T1000 (cell line): ENCODE measurements at regions not wholly inside any gene's neighbourhood (a gene's known extent, or its start where the extent isn't known, plus 50 kb on each side); places are given as distances from the start of the nearest gene placed in this dataset.
A peak's percentile ranks its signal among the peaks of the same experiment; 100 is the strongest.

ENCODE experiments used
- DNase-seq: peaks from one replicate; lab custom pipeline; 2025; ENCODE audit warnings: mixed read lengths; lab: John Stamatoyannopoulos, UW

- DNase-seq: no peak
Observed at GRCh38 chr2:4840791-4841190, 851.4 kb upstream of the SOX11 start.

DNA sequence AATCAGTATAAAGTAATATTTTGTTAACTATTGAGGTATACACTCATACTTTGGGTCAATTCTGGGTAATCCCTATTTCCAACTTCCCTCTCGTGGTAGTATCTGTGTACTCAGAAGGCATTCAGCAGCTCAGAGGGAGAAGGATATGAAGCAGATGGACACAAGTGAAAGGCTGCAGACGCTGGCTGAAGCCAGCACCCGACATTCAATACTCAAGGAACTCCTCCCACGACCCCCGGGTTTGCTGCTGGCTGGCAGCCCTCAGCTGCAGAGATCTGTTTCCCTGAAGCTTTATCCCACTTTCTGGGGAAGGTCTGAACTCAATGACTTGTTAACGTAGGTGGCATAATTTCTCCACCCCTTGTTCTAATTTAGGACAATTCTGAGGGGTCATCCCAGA lies 847.3 kb upstream of the SOX11 start:
- DNase-seq: no peak

DNA sequence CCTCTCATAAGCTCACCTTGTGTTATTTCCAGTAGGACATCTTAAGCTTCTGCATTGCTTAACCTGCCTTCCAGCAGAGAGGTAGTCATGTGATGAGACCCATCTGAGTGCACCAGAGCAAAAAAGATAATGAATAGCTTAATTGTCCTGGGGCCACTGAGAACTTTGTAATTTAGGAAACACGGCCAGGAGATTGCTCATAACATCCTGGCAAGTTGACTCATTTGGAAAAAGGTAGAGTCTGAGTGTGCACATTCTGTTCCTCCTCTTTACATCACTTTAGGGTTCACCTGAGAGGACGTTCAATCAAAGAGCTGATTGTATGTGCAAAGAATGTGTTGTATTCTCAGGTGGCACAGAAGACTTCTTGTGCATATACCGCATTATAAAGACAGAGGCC lies 830.2 kb upstream of the SOX11 start:
- DNase-seq: no peak

DNA sequence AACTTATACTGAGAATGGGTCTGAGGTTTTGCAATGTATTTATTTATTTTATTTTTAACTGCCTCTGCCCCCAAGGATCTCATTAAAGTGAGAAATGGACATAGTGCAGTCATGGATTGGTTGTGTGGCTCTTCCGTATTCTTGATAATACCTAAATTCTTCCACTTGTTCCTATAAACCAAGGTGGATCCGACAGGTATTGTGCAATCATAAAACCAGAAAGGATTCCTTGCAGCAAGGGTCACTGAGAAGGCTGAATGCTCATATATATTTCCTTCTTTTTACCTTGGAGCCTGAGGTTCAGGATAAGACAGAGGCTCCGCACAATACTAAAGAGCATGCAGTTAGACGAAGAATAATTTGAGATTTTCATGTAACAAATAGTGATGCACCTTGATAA lies 826.0 kb upstream of the SOX11 start:
- no peak for DNase-seq

DNA sequence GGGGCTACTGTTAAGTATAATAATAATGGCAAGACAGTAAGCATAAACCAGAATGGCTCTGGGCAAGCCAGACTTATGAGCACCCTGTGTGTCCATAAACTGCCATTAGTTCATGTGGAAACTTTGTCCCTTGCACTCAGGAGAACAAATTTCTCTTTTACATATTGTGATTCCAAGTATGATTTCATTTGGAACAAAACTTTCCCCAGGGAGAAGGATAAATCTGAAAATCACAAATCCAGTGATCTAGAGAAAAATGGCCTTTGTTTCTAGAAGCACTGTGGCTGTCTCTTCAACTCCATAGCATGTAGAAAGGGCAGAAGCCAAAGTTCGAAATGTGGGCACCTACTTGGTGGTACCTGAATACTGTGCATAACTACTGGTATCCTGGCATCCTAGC lies 823.7 kb upstream of the SOX11 start:
- DNase-seq: no peak

- DNase-seq: no peak
Observed at GRCh38 chr2:4869154-4869553, 823.0 kb upstream of the SOX11 start.

DNA sequence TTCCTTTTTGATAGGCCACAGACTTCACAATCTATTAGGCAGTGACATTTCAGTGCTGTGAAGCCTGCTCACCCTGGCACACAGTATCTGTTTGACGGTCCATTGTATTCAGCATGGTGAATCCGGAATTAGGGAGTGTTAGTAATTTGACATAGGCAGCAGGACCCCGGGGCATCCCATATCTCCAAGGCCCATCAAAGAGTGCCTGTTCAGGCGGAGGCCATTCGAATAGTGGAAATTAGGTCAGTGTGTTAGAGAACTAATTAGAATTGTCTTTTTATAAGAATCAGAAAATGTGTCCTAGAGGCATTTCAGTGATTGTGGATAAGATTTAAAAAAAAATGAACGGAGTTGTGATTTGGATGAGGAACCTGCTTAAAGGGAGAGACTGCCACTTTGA lies 818.8 kb upstream of the SOX11 start:
- no peak for DNase-seq

DNA sequence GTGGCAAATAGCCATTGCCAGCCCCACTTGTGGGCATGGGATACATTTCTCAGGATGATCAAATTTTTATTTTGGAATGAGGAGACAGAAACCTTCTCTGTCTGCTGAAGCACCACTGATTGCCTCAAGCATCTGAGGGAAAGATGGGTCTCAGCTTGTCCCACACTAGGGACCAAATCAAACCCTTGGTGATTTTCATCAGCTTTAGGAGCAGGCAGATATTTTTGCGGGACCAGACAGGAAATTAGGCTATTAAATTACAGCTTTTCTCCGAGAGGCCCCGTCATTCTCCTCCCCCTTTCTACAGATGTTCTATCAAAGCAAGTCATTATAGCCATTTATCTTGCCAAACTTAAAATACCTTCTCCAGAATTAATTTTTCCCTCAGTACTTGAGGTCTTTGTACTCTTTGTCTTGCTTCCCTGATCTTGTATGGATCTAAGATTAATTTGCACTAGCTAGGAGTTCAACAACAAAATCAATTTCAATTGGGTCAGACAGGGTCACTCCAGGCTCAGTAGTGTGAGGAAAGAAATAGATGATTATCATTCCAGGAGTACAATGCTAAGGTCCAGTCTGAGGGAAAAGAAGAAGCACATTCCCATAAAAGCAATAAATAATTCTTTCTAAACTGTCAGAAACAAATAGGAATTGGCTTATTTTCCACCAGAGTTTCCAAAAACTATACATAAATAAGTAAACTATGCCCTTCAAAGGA lies 818.1 kb upstream of the SOX11 start:
- no peak for DNase-seq

DNA sequence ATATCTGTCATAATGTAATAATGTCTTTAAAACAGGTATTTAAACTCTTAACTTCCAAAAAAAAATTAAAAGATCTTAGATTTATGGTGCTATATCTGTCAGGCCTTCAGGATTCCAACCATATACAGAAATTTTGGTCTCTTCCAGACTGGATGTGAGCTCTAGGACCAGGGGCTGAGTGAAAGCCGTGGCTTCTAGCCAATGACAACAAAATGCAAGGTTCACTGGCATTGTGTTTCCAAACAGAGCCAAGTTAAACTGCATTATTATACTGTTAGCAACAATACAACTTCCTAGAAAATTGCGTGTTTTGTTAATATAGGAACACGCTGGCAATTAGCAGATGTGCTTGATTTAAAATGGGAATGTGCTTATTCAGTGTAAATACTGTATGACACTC lies 809.8 kb upstream of the SOX11 start:
- no peak for DNase-seq

GRCh38 chr2:4882941-4883340 lies 809.2 kb upstream of the SOX11 start:
- no peak for DNase-seq

GRCh38 chr2:4883375-4883774 lies 808.8 kb upstream of the SOX11 start:
- DNase-seq: no peak

GRCh38 chr2:4884117-4884571 lies 808.0 kb upstream of the SOX11 start:
- DNase-seq: no peak

DNA sequence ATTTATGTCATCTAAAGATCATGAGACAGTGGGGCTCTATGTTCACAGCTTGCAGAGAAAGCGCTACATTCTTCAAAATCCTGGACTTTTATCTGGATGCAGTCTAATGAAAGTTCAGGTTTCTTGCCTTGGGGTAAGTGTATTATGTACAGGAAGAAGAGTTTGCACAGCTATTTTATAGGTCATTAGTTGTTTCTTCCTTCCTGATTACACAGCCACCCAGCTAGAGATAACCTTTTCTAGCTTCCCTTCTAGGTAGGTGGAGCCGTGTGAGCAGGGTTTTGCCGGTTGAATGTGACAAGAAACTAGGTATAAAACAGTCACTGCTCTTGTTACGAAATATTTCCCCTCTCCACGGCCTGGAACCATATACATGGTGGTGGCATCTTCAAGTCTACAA lies 800.8 kb upstream of the SOX11 start:
- DNase-seq: no peak

GRCh38 chr2:4895371-4895770 lies 796.8 kb upstream of the SOX11 start:
- DNase-seq: peak; percentile 37

DNA sequence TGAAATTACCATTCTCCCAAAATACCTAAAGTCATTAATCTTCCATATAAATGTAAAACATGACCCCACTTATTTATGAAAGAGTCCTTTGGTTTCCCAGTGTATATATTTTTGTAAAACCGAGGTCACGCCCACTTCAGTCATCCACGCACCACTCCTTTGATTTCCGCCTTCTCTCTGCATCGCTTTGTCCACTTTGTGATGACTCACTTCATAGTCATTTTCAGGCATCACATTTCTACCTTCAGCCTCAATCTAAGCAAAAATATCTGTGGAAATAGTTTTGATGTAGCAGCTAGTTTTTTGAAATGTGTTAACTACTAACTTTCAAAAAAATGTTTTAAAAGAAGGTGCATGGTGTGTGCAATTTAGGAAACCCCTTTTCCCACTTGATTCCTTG lies 793.5 kb upstream of the SOX11 start:
- DNase-seq: no peak

- no peak for DNase-seq
Observed at GRCh38 chr2:4900242-4900641, 791.9 kb upstream of the SOX11 start.

DNA sequence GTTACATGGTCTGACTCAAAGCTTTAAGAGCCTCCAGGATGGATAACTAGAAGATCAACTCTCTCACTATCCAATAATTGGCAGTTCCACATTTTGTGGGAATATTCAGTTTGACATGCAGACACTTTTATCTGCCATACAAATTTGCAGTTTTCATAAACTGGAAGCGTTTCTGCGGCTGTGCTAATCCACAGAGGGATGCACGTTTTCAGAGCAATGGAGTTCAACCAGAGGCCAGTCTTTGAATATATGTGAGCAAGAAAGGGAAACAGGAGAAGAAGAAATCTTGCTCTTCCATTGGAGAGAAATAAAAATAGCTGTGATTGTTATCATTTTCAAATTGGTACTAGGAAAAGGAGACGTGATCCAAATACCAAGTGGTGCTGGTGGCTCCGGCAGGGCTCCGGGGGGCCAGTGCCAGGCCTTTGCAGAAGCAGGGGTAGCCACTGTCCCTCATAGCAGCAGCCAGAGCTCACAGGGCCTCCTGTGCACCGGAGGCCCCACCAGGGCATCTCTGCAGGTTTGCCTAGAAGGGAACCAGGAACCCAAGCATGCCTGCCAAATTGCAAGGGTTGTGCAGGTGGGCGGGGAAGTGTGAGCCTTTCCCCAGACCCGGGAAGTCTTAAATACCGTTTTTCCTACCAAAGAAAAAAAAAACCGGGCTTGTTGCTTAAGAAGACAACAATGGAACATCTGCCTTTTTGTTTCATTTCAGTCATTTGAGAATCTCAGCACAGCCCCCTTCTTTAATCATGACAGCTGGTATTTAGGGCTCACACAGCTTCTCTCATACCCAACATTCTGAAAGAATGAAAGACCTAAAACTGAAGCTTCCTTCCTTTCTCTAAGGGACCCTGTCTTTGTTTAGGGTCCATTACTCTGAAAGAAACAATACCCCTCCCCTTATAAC lies 791.1 kb upstream of the SOX11 start:
- DNase-seq: no peak

DNA sequence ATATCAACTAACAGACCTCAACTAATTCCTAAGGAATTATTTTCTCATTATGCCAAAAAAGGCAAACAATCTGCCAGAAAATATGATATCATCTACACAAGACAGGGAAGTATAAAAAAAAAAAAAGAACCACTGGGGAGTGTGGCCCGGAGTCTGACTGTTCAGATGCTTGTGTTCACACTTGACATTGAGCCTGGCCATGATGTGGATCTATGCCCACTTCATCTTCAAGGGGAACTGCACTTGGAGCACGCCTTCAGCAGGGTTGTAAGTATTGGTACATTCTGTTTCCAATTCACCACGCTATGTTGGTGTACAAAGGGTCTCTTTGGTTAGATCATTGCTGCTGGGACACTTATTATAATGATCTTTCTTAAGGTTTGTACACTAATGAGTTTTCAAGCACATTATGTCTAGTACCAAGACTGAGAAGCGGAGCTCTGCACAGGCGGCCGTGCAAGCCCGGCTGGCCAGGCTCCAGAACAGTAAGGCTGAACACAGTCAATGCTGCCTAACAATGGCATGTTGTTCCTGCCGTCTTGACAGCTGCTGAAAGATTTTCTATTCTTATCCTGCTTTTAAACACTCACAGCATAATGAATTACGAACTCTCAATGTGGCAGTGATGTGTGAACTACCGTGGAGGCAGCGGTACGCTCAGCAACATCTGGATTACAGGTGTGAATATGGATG lies 788.4 kb upstream of the SOX11 start:
- no peak for DNase-seq

DNA sequence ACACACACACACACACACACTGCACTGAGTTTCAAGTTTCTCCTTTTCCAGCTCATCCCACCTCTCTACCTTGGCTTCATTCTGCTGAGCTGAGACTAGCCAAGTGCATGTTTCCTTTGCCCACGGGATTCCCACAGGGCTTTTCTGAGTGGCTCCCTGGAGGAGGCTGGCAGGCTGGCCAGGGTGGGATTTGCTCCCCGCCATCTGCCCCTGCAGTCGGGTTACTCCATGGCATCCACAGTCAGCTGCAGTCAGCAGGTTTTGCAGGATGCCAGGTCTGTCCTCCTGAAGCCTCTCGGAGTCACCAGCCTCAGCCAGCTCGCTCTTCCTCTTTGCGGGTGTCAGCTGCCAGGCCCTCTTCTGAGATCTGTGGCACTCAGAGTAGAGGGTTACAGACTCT lies 783.7 kb upstream of the SOX11 start:
- no peak for DNase-seq

- DNase-seq: no peak
Observed at GRCh38 chr2:4909346-4910009, 782.7 kb upstream of the SOX11 start.

GRCh38 chr2:4914036-4914435 lies 778.1 kb upstream of the SOX11 start:
- DNase-seq: no peak

GRCh38 chr2:4914551-4914950 lies 777.6 kb upstream of the SOX11 start:
- peak; percentile 67 for DNase-seq
